ENCODE measurements at regions not wholly inside any gene's neighbourhood (a gene's known extent, or its start where the extent isn't known, plus 50 kb on each side); places are given as distances from the start of the nearest gene placed in this dataset.

GRCh38 chrX:131831185-131831520, 191.9 kb upstream of the STK26 start:
- peak overlapping the region in 1 of 2 donors; percentile 67 for H3K27ac ChIP-seq
- intact Hi-C loops (cut with DNase I): no loop called here

GRCh38 chrX:131836161-131836560, 186.9 kb upstream of the STK26 start:
- no peak for TF ChIP-seq CTCF (IDR thresholded peaks at IDR 0.05)
- Histone ChIP-seq H3K27me3 (no peaks in the 10 kb centered on the region), H3K36me3 (no peaks in the 10 kb centered on the region), H3K4me1 (no peaks in the 10 kb centered on the region), H3K4me3 (no peak overlapping the region), H3K27ac (no peak overlapping the region), H3K9me3 (no peaks in the 10 kb centered on the region)
- intact Hi-C loops (cut with DNase I): no loop called here
- DNase-seq (ENCODE audit: low spot score in 2 of 2): no peak

More at GRCh38 chrX:131831185-131831520, 191.9 kb upstream of the STK26 start:
- no peaks in the 10 kb centered on the region for H3K36me3 ChIP-seq
- no peak for DNase-seq (ENCODE audit: low spot score in 2 of 2)
- peak overlapping the region in 1 of 2 donors; percentile 51 for H3K4me3 ChIP-seq
- no peak for TF ChIP-seq CTCF (IDR thresholded peaks at IDR 0.05)
- no peaks in the 10 kb centered on the region for H3K4me1 ChIP-seq
- H3K27me3 ChIP-seq: no peaks in the 10 kb centered on the region
- H3K9me3 ChIP-seq: no peaks in the 10 kb centered on the region

GRCh38 chrX:131837325-131837724, 185.8 kb upstream of the STK26 start:
- no peaks in the 10 kb centered on the region for H3K9me3 ChIP-seq
- DNase-seq (ENCODE audit: low spot score in 2 of 2): no peak
- no peaks in the 10 kb centered on the region for H3K27me3 ChIP-seq
- intact Hi-C loops (cut with DNase I): no loop called here
- H3K4me1 ChIP-seq: no peaks in the 10 kb centered on the region
- no peak overlapping the region for H3K27ac ChIP-seq
- no peaks in the 10 kb centered on the region for H3K36me3 ChIP-seq
- TF ChIP-seq CTCF (IDR thresholded peaks at IDR 0.05): no peak
- no peak overlapping the region for H3K4me3 ChIP-seq

- Histone ChIP-seq H3K9me3 (no peaks in the 10 kb centered on the region), H3K27me3 (no peaks in the 10 kb centered on the region), H3K4me1 (no peaks in the 10 kb centered on the region), H3K4me3 (no peak overlapping the region), H3K27ac (no peak overlapping the region), H3K36me3 (no peaks in the 10 kb centered on the region)
- no peak for TF ChIP-seq CTCF (IDR thresholded peaks at IDR 0.05)
- DNase-seq (ENCODE audit: low spot score in 2 of 2): no peak
- intact Hi-C loops (cut with DNase I): loop anchor here (2.0 kb wide), 3 partner anchors 162 to 378 kb away; partner anchors contain the start of gene RAP2C
Measured at GRCh38 chrX:131840799-131841495, 182.2 kb upstream of the STK26 start.

GRCh38 chrX:131841496-131842437, 181.3 kb upstream of the STK26 start:
- Histone ChIP-seq H3K9me3 (no peaks in the 10 kb centered on the region), H3K27ac (no peak overlapping the region), H3K36me3 (no peaks in the 10 kb centered on the region), H3K27me3 (no peaks in the 10 kb centered on the region), H3K4me3 (no peak overlapping the region), H3K4me1 (no peaks in the 10 kb centered on the region)
- intact Hi-C loops (cut with DNase I): loop anchor here (2.0 kb wide), 3 partner anchors 163 to 377 kb away; partner anchors contain the start of gene RAP2C
- TF ChIP-seq CTCF (IDR thresholded peaks at IDR 0.05): peak; percentile 66 to 90 (median 87)
- DNase-seq (ENCODE audit: low spot score in 2 of 2): no peak

All from ascending aorta (tissue), 2 donors.